Sigmoid colon (tissue), 4 donors: ENCODE measurements at regions not wholly inside any gene's neighbourhood (a gene's known extent, or its start where the extent isn't known, plus 50 kb on each side); places are given as distances from the start of the nearest gene placed in this dataset.

Experiments used
- POLR2AphosphoS5 ChIP-seq, 4 donors: sonication (generic); formaldehyde crosslinking; IDR thresholded peaks; one replicate each; pipeline ENCODE4 v1.6.1; 2017; ENCODE audit warnings: antibody characterized with exemption in 4 of 4
- TF ChIP-seq, protein P1 (sequence below), 4 experiments: fragments of 450-650 bp in 3 of 4; fragments of 200-600 bp in 1 of 4; IDR thresholded peaks; one replicate each; pipeline ENCODE4 v1.5.1; 2016 to 2019; ENCODE audit warnings: antibody characterized with exemption in 4 of 4, mild to moderate bottlenecking in 3 of 4, moderate library complexity in 2 of 4

DNA sequence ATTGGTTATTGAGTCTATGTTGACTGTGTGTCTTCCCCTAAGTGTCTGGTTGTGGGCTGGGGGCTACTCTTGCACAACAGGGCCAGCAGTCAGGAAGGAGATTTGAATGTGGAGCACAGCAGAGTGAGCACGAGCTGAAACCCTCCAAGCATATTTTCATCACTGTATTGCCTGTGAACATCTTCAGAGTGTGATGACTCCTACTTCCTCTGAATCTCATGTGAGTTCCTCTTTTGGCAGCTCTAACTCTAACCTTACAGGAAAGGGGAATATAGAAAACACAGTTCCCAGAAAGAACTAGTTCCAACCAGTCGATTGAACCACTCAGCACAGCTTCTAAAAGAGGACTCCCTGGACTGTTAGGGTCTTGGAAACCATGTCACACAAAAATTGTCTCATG lies 211.6 kb downstream of the RAP2B start:
- TF ChIP-seq, protein P1, sequence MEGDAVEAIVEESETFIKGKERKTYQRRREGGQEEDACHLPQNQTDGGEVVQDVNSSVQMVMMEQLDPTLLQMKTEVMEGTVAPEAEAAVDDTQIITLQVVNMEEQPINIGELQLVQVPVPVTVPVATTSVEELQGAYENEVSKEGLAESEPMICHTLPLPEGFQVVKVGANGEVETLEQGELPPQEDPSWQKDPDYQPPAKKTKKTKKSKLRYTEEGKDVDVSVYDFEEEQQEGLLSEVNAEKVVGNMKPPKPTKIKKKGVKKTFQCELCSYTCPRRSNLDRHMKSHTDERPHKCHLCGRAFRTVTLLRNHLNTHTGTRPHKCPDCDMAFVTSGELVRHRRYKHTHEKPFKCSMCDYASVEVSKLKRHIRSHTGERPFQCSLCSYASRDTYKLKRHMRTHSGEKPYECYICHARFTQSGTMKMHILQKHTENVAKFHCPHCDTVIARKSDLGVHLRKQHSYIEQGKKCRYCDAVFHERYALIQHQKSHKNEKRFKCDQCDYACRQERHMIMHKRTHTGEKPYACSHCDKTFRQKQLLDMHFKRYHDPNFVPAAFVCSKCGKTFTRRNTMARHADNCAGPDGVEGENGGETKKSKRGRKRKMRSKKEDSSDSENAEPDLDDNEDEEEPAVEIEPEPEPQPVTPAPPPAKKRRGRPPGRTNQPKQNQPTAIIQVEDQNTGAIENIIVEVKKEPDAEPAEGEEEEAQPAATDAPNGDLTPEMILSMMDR (IDR thresholded peaks at IDR 0.05): no peak
- no peak for TF ChIP-seq POLR2AphosphoS5 (IDR thresholded peaks at IDR 0.05)
